Chondrocyte (in vitro differentiated cells): ENCODE measurements at regions not wholly inside any gene's neighbourhood (a gene's known extent, or its start where the extent isn't known, plus 50 kb on each side); places are given as distances from the start of the nearest gene placed in this dataset.

Experiments
- DNase-seq: peaks from one replicate; pipeline ENCODE4 v3.0.0; 2021; ENCODE audit warnings: mixed read lengths, low spot score
- H3K27ac Mint-ChIP-seq: one replicate; pipeline ENCODE4 v1.8.0; 2021; ENCODE audit warnings: mild to moderate bottlenecking, moderate library complexity, mixed read lengths; ENCODE audit not compliant: unreplicated experiment
- H3K27me3 Mint-ChIP-seq: 2 replicates; pipeline ENCODE4 v1.8.0; 2021; ENCODE audit warnings: low read depth, mixed read lengths
- H3K36me3 Mint-ChIP-seq: 2 replicates; pipeline ENCODE4 v1.8.0; 2021; ENCODE audit warnings: low read depth, mixed read lengths
- H3K4me1 Mint-ChIP-seq: 2 replicates; pipeline ENCODE4 v1.8.0; 2021; ENCODE audit warnings: low read depth, mild to moderate bottlenecking, mixed read lengths
- H3K4me3 Mint-ChIP-seq: one replicate; pipeline ENCODE4 v1.8.0; 2021; ENCODE audit warnings: mild to moderate bottlenecking, moderate library complexity, mixed read lengths; ENCODE audit not compliant: unreplicated experiment
- H3K9me3 Mint-ChIP-seq: 2 replicates; pipeline ENCODE4 v1.8.0; 2021; ENCODE audit warnings: low read depth, mixed read lengths
- TF ChIP-seq, protein P1 (sequence below): fragments of 200-600 bp; sonication (generic); IDR thresholded peaks from 2 replicates; pipeline ENCODE4 v1.5.0; 2021; ENCODE audit warnings: antibody characterized with exemption, mild to moderate bottlenecking, moderate library complexity

DNA sequence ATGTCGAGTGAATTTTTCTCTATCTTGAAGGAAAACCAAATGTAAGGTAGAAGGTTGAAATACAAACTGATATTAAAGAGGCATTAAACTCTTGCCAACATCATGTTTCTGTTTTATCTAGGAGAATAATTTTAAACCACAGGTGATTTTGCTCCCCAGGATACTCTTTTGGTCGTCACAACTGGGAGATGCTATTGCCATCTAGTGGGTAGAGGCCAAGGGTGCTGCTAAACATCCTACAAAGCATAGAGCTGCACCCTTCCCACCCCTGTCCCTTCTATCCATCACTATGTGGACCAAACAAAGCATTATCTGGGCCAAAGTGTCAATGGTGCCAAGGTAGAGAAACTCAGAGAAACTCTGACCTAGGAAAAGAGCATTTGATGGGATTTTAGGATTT lies 154.6 kb upstream of the MAGEB2 start:
- Mint-ChIP-seq H3K4me1 (peaks cover 5% of the 10 kb centered on the region), H3K4me3 (no peak overlapping the region), H3K27me3 (peaks cover 12% of the 10 kb centered on the region), H3K36me3 (no peaks in the 10 kb centered on the region), H3K27ac (no peak overlapping the region), H3K9me3 (no peaks in the 10 kb centered on the region)
- TF ChIP-seq, protein P1, sequence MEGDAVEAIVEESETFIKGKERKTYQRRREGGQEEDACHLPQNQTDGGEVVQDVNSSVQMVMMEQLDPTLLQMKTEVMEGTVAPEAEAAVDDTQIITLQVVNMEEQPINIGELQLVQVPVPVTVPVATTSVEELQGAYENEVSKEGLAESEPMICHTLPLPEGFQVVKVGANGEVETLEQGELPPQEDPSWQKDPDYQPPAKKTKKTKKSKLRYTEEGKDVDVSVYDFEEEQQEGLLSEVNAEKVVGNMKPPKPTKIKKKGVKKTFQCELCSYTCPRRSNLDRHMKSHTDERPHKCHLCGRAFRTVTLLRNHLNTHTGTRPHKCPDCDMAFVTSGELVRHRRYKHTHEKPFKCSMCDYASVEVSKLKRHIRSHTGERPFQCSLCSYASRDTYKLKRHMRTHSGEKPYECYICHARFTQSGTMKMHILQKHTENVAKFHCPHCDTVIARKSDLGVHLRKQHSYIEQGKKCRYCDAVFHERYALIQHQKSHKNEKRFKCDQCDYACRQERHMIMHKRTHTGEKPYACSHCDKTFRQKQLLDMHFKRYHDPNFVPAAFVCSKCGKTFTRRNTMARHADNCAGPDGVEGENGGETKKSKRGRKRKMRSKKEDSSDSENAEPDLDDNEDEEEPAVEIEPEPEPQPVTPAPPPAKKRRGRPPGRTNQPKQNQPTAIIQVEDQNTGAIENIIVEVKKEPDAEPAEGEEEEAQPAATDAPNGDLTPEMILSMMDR: peak; percentile 72
- DNase-seq: no peak

DNA sequence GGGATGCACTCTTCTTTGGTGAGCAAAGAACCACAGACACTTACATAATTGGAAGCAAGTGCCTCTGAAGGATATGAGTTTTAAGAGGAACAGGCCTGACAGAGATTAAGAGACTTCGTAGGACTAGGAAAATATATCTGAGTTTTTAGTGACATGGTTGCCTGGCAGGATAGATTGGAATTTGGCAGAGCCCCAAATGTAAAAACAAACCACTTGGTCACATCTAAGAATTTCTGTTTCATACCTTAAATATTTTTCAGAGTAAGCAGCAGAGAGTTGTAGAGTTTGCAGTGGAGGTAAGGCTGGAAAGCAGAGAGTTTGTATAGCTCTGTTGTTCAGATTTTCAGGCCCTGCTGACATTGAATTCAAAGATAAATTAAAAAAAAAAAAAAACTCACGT lies 150.1 kb upstream of the MAGEB2 start:
- H3K9me3 Mint-ChIP-seq: peaks cover 10% of the 10 kb centered on the region
- TF ChIP-seq, protein P1: no peak
- peaks cover 2% of the 10 kb centered on the region for H3K27me3 Mint-ChIP-seq
- DNase-seq: no peak
- H3K4me3 Mint-ChIP-seq: no peak overlapping the region
- H3K27ac Mint-ChIP-seq: no peak overlapping the region
- H3K4me1 Mint-ChIP-seq: peaks cover 5% of the 10 kb centered on the region
- no peaks in the 10 kb centered on the region for H3K36me3 Mint-ChIP-seq

DNA sequence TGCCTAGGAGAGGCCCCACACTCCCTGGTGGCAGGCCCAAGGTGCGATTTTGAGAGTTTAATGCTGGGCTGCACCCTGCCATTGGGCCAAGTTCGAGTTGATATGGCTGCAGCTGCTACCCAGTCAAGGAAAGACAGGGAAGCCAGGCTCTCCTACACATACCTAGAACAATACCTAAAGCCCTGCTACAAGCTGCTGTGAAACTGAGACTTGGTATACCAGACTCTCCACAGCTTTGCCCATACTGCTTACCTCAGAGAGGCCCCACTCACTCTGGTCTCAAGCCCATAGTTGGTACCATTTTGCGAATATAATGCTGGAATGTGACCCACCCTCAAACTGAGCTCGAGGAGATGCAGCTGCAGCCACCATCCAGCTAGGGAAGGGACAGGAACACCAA lies 147.7 kb upstream of the MAGEB2 start:
- no peak overlapping the region for H3K27ac Mint-ChIP-seq
- TF ChIP-seq, protein P1: no peak
- no peak for DNase-seq
- H3K9me3 Mint-ChIP-seq: peaks cover 10% of the 10 kb centered on the region
- H3K27me3 Mint-ChIP-seq: no peaks in the 10 kb centered on the region
- no peak overlapping the region for H3K4me3 Mint-ChIP-seq
- no peaks in the 10 kb centered on the region for H3K36me3 Mint-ChIP-seq
- peaks cover 5% of the 10 kb centered on the region for H3K4me1 Mint-ChIP-seq

DNA sequence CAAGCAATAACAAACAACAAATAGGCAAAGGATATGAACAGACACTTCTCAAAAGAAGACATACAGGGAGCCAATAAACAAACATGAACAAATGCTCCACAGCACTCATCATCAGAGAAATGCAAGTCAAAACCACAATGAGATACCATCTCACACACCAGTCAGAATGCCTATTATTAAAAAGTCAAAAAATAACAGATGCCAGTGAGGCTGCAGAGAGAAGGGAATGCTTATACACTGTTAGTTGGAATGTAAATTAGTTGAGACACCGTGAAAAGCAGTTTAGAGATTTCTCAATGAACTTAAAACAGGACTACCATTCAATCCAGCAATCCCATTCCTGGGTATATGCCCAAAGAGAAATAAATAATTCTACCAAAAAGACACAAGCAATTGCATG lies 129.8 kb upstream of the MAGEB2 start:
- Mint-ChIP-seq H3K27ac (no peak overlapping the region), H3K4me1 (no peaks in the 10 kb centered on the region), H3K36me3 (no peaks in the 10 kb centered on the region), H3K9me3 (peaks cover 13% of the 10 kb centered on the region), H3K27me3 (no peaks in the 10 kb centered on the region), H3K4me3 (no peak overlapping the region)
- TF ChIP-seq, protein P1: no peak
- DNase-seq: no peak

DNA sequence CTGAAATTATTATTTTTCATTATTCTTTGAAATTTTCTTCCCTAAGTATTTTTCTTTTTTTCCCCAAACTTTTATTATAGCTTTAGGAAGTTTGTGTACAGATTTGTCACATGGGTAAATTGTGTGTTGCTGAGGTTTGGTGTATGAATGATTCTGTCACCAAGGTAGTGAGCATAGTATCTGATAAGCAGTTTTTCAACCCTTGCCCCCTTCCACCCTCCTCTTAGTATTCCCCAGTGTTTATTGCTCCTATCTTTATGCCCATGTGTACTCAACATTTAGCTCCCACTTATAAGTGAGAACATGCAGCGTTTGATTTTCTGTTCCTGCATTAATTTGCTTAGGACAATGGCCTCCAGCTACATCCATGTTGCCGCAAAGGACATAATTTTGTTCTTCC lies 103.9 kb upstream of the MAGEB2 start:
- Mint-ChIP-seq H3K36me3 (no peaks in the 10 kb centered on the region), H3K27ac (no peak overlapping the region)

More for the DNA sequence above, 103.9 kb upstream of the MAGEB2 start:
- Mint-ChIP-seq H3K4me1 (no peaks in the 10 kb centered on the region), H3K4me3 (no peak overlapping the region), H3K9me3 (no peaks in the 10 kb centered on the region), H3K27me3 (no peaks in the 10 kb centered on the region)
- DNase-seq: no peak
- TF ChIP-seq, protein P1: no peak
